HCT116 (cell line): ENCODE measurements at regions not wholly inside any gene's neighbourhood (a gene's known extent, or its start where the extent isn't known, plus 50 kb on each side); places are given as distances from the start of the nearest gene placed in this dataset.

Experiments
- ATAC-seq: fragments of 200-7000 bp; cut with Tn5 transposase; 2 replicates; pipeline ENCODE4 v1.9.1; 2020; ENCODE audit warnings: mild to moderate bottlenecking, moderate library complexity
- BruUV-seq: library from RNA; stranded (reverse); fragments of 400-500 nt; replicated peaks from 2 replicates; lab custom pipeline; 2021; lab: Mats Ljungman, UMichigan
- CTCF ChIA-PET: fragments of 300-600 bp; sonication (Branson Sonifier 250); formaldehyde crosslinking; loops from one replicate; lab custom pipeline; 2021; ENCODE audit warnings: antibody characterized with exemption; lab: Charles Lee
- POLR2A ChIA-PET: fragments of 300-600, 350-600 bp; sonication (Branson Sonifier 250); formaldehyde crosslinking; loops from one replicate; lab custom pipeline; 2021; ENCODE audit warnings: antibody characterized with exemption; lab: Charles Lee
- RAD21 ChIA-PET, 2 experiments: fragments of 300-600 bp; sonication (Branson Sonifier 250); formaldehyde crosslinking; loops; one replicate each; lab custom pipeline; 2023; ENCODE audit warnings: low total read pairs in 2 of 2; ENCODE audit not compliant: uncharacterized antibody in 2 of 2, unreplicated experiment in 2 of 2, low non-redundant PET in 1 of 2; lab: Charles Lee
- DNase-seq: peaks from one replicate; pipeline ENCODE4 v3.0.0-alpha.2; 2010; ENCODE audit warnings: low read depth, low spot score
- H2AFZ ChIP-seq: fragments of 200-600 bp; shearing (Covaris generic), sonication (generic); 2 replicates; pipeline ENCODE4 v1.6.1; 2017; ENCODE audit warnings: low read depth, mixed run types, mixed read lengths, antibody characterized with exemption, low read length; ENCODE audit not compliant: poor library complexity, severe bottlenecking
- H3K27ac ChIP-seq: 2 replicates; pipeline ENCODE4 v1.5.1; 2012; ENCODE audit warnings: low read depth, low read length
- H3K27me3 ChIP-seq: fragments of 200-600 bp; sonication (generic); 2 replicates; pipeline ENCODE4 v1.6.1; 2016; ENCODE audit warnings: mixed run types, low read length, mixed read lengths; ENCODE audit not compliant: insufficient read depth
- H3K36me3 ChIP-seq, 2 experiments: fragments of 200-500 bp in 1 of 2; fragments of 200-600 bp in 1 of 2; sonication (Bioruptor generic) in 1 of 2; sonication (generic) in 1 of 2; 2 replicates each; pipeline versions ENCODE4 v1.5.1 to v1.6.1; 2014 to 2016; ENCODE audit warnings: low read length in 2 of 2, inconsistent platforms in 1 of 2, mixed read lengths in 1 of 2, mixed run types in 1 of 2; ENCODE audit not compliant: insufficient read depth in 2 of 2, control insufficient read depth in 1 of 2
- H3K4me1 ChIP-seq, 2 experiments: fragments of 200-600 bp in 1 of 2; sonication (generic) in 1 of 2; 2 replicates each; pipeline versions ENCODE4 v1.5.1 to v1.6.1; 2012 to 2017; ENCODE audit warnings: low read length in 2 of 2, inconsistent platforms in 1 of 2, mild to moderate bottlenecking in 1 of 2, mixed read lengths in 1 of 2, mixed run types in 1 of 2, moderate library complexity in 1 of 2; ENCODE audit not compliant: insufficient read depth in 2 of 2, control insufficient read depth in 1 of 2
- H3K4me2 ChIP-seq: fragments of 200-600 bp; sonication (generic); 2 replicates; pipeline ENCODE4 v1.6.1; 2017; ENCODE audit warnings: mixed run types, low read length, mixed read lengths
- H3K4me3 ChIP-seq, 2 experiments: fragments of 200-600 bp in 1 of 2; sonication (generic) in 1 of 2; replicated peaks in 1 of 2; 2 replicates each; pipeline ENCODE4 v1.5.1; 2011 to 2016; ENCODE audit warnings: low read length in 2 of 2, control low read depth in 1 of 2, low read depth in 1 of 2, mild to moderate bottlenecking in 1 of 2, mixed read lengths in 1 of 2, mixed run types in 1 of 2
- H3K79me2 ChIP-seq: fragments of 200-600 bp; sonication (generic); 2 replicates; pipeline ENCODE4 v1.6.1; 2017; ENCODE audit warnings: mild to moderate bottlenecking, mixed run types, low read length, moderate library complexity, mixed read lengths; ENCODE audit not compliant: insufficient read depth
- H3K9ac ChIP-seq: fragments of 200-600 bp; sonication (generic); 2 replicates; pipeline ENCODE4 v1.6.1; 2016; ENCODE audit warnings: low read length, mixed read lengths
- H3K9me2 ChIP-seq: fragments of 200-600 bp; sonication (generic), shearing (Covaris generic); 2 replicates; pipeline ENCODE4 v1.6.1; 2017; ENCODE audit warnings: mixed run types, mild to moderate bottlenecking, moderate library complexity; ENCODE audit not compliant: insufficient read depth
- H3K9me3 ChIP-seq, 2 experiments: fragments of 200-500 bp in 1 of 2; fragments of 200-600 bp in 1 of 2; sonication (Bioruptor generic) in 1 of 2; sonication (generic) in 1 of 2; 2 replicates each; pipeline ENCODE4 v1.6.1; 2014 to 2017; ENCODE audit warnings: low read length in 2 of 2, mixed read lengths in 2 of 2, inconsistent platforms in 1 of 2, low read depth in 1 of 2, mild to moderate bottlenecking in 1 of 2, mixed run types in 1 of 2, moderate library complexity in 1 of 2; ENCODE audit not compliant: control insufficient read depth in 1 of 2, insufficient read depth in 1 of 2
- H4K20me1 ChIP-seq: fragments of 200-600 bp; sonication (generic), shearing (Covaris generic); 2 replicates; pipeline ENCODE4 v1.6.1; 2017; ENCODE audit warnings: mixed run types, mild to moderate bottlenecking, moderate library complexity; ENCODE audit not compliant: insufficient read depth
- ATF3 ChIP-seq: IDR thresholded peaks from 2 replicates; pipeline ENCODE4 v1.6.1; 2012
- CEBPB ChIP-seq: IDR thresholded peaks from 2 replicates; pipeline ENCODE4 v1.6.1; 2012; ENCODE audit warnings: low read depth
- EGR1 ChIP-seq: IDR thresholded peaks from 2 replicates; pipeline ENCODE4 v1.6.1; 2012; ENCODE audit warnings: low read depth
- ELF1 ChIP-seq: IDR thresholded peaks from 2 replicates; pipeline ENCODE4 v1.6.1; 2012; ENCODE audit warnings: low read depth, borderline replicate concordance
- EZH2 ChIP-seq: fragments of 200-600 bp; sonication (generic); IDR thresholded peaks from 2 replicates; pipeline ENCODE4 v1.6.1; 2017; ENCODE audit warnings: antibody characterized with exemption, mixed run types
- POLR2AphosphoS5 ChIP-seq: IDR thresholded peaks from 2 replicates; pipeline ENCODE4 v1.6.1; 2011; ENCODE audit warnings: mild to moderate bottlenecking, low read depth, low read length, moderate library complexity
- REST ChIP-seq: IDR thresholded peaks from 2 replicates; pipeline ENCODE4 v1.6.1; 2012; ENCODE audit warnings: low read depth
- SIN3A ChIP-seq: IDR thresholded peaks from 2 replicates; pipeline ENCODE4 v1.6.1; 2012; ENCODE audit warnings: low read depth
- SP1 ChIP-seq: IDR thresholded peaks from 2 replicates; pipeline ENCODE4 v1.6.1; 2012; ENCODE audit warnings: low read depth
- SRF ChIP-seq: IDR thresholded peaks from 2 replicates; pipeline ENCODE4 v1.6.1; 2012; ENCODE audit warnings: low read depth
- TCF7L2 ChIP-seq: IDR thresholded peaks from 2 replicates; pipeline ENCODE4 v1.7.0; 2011; ENCODE audit warnings: borderline replicate concordance, inconsistent platforms; ENCODE audit not compliant: insufficient read depth, insufficient read length; ENCODE audit errors: extremely low read depth
- YY1 ChIP-seq: IDR thresholded peaks from 2 replicates; pipeline ENCODE4 v1.6.1; 2011; ENCODE audit warnings: low read length, low read depth, moderate library complexity, mild to moderate bottlenecking; ENCODE audit not compliant: insufficient replicate concordance; ENCODE audit errors: extremely low read depth
- ZFX ChIP-seq: fragments of 450-650 bp; IDR thresholded peaks from 2 replicates; pipeline ENCODE4 v1.6.1; 2017
- intact Hi-C: fragments of 100-400 bp; cut with micrococcal nuclease; formaldehyde crosslinking; loops from 2 replicates; pipeline ENCODE4 v1.10.0; 2022
- TF ChIP-seq, protein P1 (sequence below): IDR thresholded peaks from 2 replicates; pipeline ENCODE4 v1.6.1; 2011; ENCODE audit warnings: mild to moderate bottlenecking, low read length, moderate library complexity; ENCODE audit not compliant: insufficient replicate concordance; ENCODE audit errors: extremely low read depth

GRCh38 chr14:63800083-63800482 lies 52.7 kb upstream of the SYNE2 start:
- ATAC-seq: no peak
- H3K4me3 ChIP-seq: no peak overlapping the region; a peak in 1 of 4 replicates

More at GRCh38 chr14:63800083-63800482, 52.7 kb upstream of the SYNE2 start:
- Histone ChIP-seq H3K9me2 (no peaks in the 10 kb centered on the region), H3K27me3 (no peaks in the 10 kb centered on the region), H2AFZ (peak overlapping the region; percentile 99), H4K20me1 (no peaks in the 10 kb centered on the region), H3K36me3 (no peaks in the 10 kb centered on the region), H3K4me1 (peaks cover 0 to 6% of the 10 kb centered on the region in 2 experiments; a peak in 2 of 4 replicates), H3K9me3 (no peaks in the 10 kb centered on the region), H3K27ac (no peak overlapping the region), H3K79me2 (no peaks in the 10 kb centered on the region)
- intact Hi-C loops: no loop called here
- ChIA-PET RAD21 (interaction anchor here in 1 of 2 experiments (1.4 kb wide), 1 partner anchor 504 kb away, joined by 3 read pairs; no protein-coding TSS in a partner anchor), POLR2A (no interaction called here), CTCF (interaction anchor here (0.7 to 2.9 kb wide), 6 partner anchors 30 to 508 kb away, joined by 3 to 15 read pairs (median 4); no protein-coding TSS in a partner anchor)
- no peak for DNase-seq
- no peak for TF ChIP-seq SIN3A
- no peak for TF ChIP-seq REST
- TF ChIP-seq, protein P1, sequence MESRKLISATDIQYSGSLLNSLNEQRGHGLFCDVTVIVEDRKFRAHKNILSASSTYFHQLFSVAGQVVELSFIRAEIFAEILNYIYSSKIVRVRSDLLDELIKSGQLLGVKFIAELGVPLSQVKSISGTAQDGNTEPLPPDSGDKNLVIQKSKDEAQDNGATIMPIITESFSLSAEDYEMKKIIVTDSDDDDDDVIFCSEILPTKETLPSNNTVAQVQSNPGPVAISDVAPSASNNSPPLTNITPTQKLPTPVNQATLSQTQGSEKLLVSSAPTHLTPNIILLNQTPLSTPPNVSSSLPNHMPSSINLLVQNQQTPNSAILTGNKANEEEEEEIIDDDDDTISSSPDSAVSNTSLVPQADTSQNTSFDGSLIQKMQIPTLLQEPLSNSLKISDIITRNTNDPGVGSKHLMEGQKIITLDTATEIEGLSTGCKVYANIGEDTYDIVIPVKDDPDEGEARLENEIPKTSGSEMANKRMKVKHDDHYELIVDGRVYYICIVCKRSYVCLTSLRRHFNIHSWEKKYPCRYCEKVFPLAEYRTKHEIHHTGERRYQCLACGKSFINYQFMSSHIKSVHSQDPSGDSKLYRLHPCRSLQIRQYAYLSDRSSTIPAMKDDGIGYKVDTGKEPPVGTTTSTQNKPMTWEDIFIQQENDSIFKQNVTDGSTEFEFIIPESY: no peak
- TF ChIP-seq ATF3: no peak
- no peak for TF ChIP-seq YY1
- TF ChIP-seq EZH2: no peak
- no peak for TF ChIP-seq CEBPB
- no peak for TF ChIP-seq SP1
- TF ChIP-seq SRF: no peak
- TF ChIP-seq POLR2AphosphoS5: no peak
- no peak for TF ChIP-seq ZFX
- no peak for TF ChIP-seq EGR1
- no peak for TF ChIP-seq ELF1
- no peak for TF ChIP-seq TCF7L2
- TF ChIP-seq, all 23 proteins: peak for 0
- Histone ChIP-seq H3K9ac (no peak overlapping the region), H3K4me2 (peak overlapping the region; percentile 77)
- no TSS peak for BruUV-seq
